HEK293 (cell line): ENCODE measurements at regions not wholly inside any gene's neighbourhood (a gene's known extent, or its start where the extent isn't known, plus 50 kb on each side); places are given as distances from the start of the nearest gene placed in this dataset.

Experiments used
- CTCF ChIA-PET: fragments of 350-600 bp; formaldehyde crosslinking; extraction: SDS; loops from one replicate; lab custom pipeline; 2021; ENCODE audit warnings: antibody characterized with exemption; lab: Yijun Ruan, JAX
- POLR2A ChIA-PET: fragments of 300-600 bp; formaldehyde crosslinking; extraction: SDS; loops from one replicate; lab custom pipeline; 2020; ENCODE audit warnings: antibody characterized with exemption, inconsistent platforms; lab: Yijun Ruan, JAX
- H3K27ac ChIP-seq: fragments of 200-500 bp; sonication (Bioruptor generic); 2 replicates; pipeline ENCODE4 v1.5.1; 2014; ENCODE audit warnings: low read depth, low read length, control low read depth, inconsistent platforms; ENCODE audit errors: extremely low read depth
- H3K36me3 ChIP-seq, 2 experiments: fragments of 200-500 bp in 1 of 2; sonication (Bioruptor generic) in 1 of 2; 1 replicate in 1 of 2; 2 replicates in 1 of 2; pipeline ENCODE4 v1.5.1; 2014 to 2017; ENCODE audit warnings: inconsistent platforms in 2 of 2, low read length in 2 of 2; ENCODE audit not compliant: control insufficient read depth in 2 of 2, insufficient read depth in 1 of 2
- H3K4me1 ChIP-seq: fragments of 200-500 bp; sonication (Bioruptor generic); 2 replicates; pipeline ENCODE4 v1.5.1; 2014; ENCODE audit warnings: mild to moderate bottlenecking, low read length, inconsistent platforms; ENCODE audit not compliant: control insufficient read depth, insufficient read depth
- H3K4me3 ChIP-seq: 2 replicates; pipeline ENCODE4 v1.5.1; 2011; ENCODE audit warnings: low read depth, mild to moderate bottlenecking, control low read depth, low read length, moderate library complexity
- H3K9me3 ChIP-seq: fragments of 200-500 bp; sonication (Bioruptor generic); 2 replicates; pipeline ENCODE4 v1.5.1; 2014; ENCODE audit warnings: low read depth, low read length, inconsistent platforms; ENCODE audit not compliant: control insufficient read depth, insufficient read depth
- BCL11B ChIP-seq: fragments of 450-650 bp; formaldehyde crosslinking; IDR thresholded peaks from 2 replicates; pipeline ENCODE4 v1.5.1; 2016; ENCODE audit warnings: low read depth, missing biosample characterization, missing genetic modification characterization
- KLF1 ChIP-seq: fragments of 450-650 bp; formaldehyde crosslinking; IDR thresholded peaks from 2 replicates; pipeline ENCODE4 v1.5.1; 2016; ENCODE audit warnings: missing biosample characterization, missing genetic modification characterization
- MEIS1 ChIP-seq: sonication (generic); formaldehyde crosslinking; IDR thresholded peaks from 2 replicates; pipeline ENCODE4 v1.8.1; 2022; ENCODE audit warnings: missing genetic modification reagents, mild to moderate bottlenecking, borderline replicate concordance
- RBAK ChIP-seq: fragments of 450-650 bp; formaldehyde crosslinking; IDR thresholded peaks from 2 replicates; pipeline ENCODE4 v1.5.1; 2016; ENCODE audit warnings: missing biosample characterization, missing genetic modification characterization
- REPIN1 ChIP-seq: fragments of 450-650 bp; formaldehyde crosslinking; IDR thresholded peaks from 2 replicates; pipeline ENCODE4 v1.5.1; 2017; ENCODE audit warnings: missing biosample characterization, missing genetic modification characterization, low read depth
- WT1 ChIP-seq: fragments of 450-650 bp; formaldehyde crosslinking; IDR thresholded peaks from 2 replicates; pipeline ENCODE4 v1.5.1; 2016; ENCODE audit warnings: missing biosample characterization, missing genetic modification characterization
- ZBTB8A ChIP-seq: fragments of 450-650 bp; formaldehyde crosslinking; IDR thresholded peaks from 2 replicates; pipeline ENCODE4 v1.5.1; 2016; ENCODE audit warnings: missing biosample characterization, missing genetic modification characterization
- ZFHX2 ChIP-seq: fragments of 450-650 bp; formaldehyde crosslinking; conservative IDR thresholded peaks from 2 replicates; pipeline ENCODE4 v1.5.1; 2016; ENCODE audit warnings: missing biosample characterization, missing genetic modification characterization
- ZFP69B ChIP-seq: fragments of 450-650 bp; formaldehyde crosslinking; IDR thresholded peaks from 2 replicates; pipeline ENCODE4 v1.5.1; 2016; ENCODE audit warnings: missing biosample characterization, missing genetic modification characterization
- ZIC2 ChIP-seq: fragments of 450-650 bp; formaldehyde crosslinking; IDR thresholded peaks from 2 replicates; pipeline ENCODE4 v1.5.1; 2016; ENCODE audit warnings: missing biosample characterization, missing genetic modification characterization
- ZNF112 ChIP-seq: fragments of 450-650 bp; formaldehyde crosslinking; IDR thresholded peaks from 2 replicates; pipeline ENCODE4 v1.5.0; 2017; ENCODE audit warnings: missing biosample characterization, missing genetic modification characterization
- ZNF133 ChIP-seq: fragments of 450-650 bp; formaldehyde crosslinking; IDR thresholded peaks from 2 replicates; pipeline ENCODE4 v1.5.1; 2016; ENCODE audit warnings: missing biosample characterization, missing genetic modification characterization
- ZNF146 ChIP-seq: fragments of 450-650 bp; formaldehyde crosslinking; IDR thresholded peaks from 2 replicates; pipeline ENCODE4 v1.5.1; 2016; ENCODE audit warnings: missing biosample characterization, missing genetic modification characterization
- ZNF202 ChIP-seq: fragments of 450-650 bp; formaldehyde crosslinking; IDR thresholded peaks from 2 replicates; pipeline ENCODE4 v1.5.1; 2016; ENCODE audit warnings: missing biosample characterization, missing genetic modification characterization, borderline replicate concordance
- ZNF214 ChIP-seq: fragments of 450-650 bp; formaldehyde crosslinking; IDR thresholded peaks from 2 replicates; pipeline ENCODE4 v1.5.1; 2017; ENCODE audit warnings: missing biosample characterization, mild to moderate bottlenecking, missing genetic modification characterization, borderline replicate concordance
- ZNF266 ChIP-seq: fragments of 450-650 bp; formaldehyde crosslinking; IDR thresholded peaks from 2 replicates; pipeline ENCODE4 v1.5.1; 2016; ENCODE audit warnings: missing biosample characterization, missing genetic modification characterization, low read depth
- ZNF302 ChIP-seq: fragments of 450-650 bp; formaldehyde crosslinking; IDR thresholded peaks from 2 replicates; pipeline ENCODE4 v1.5.1; 2016; ENCODE audit warnings: missing biosample characterization, missing genetic modification characterization, low read depth
- ZNF350 ChIP-seq: fragments of 450-650 bp; formaldehyde crosslinking; IDR thresholded peaks from 2 replicates; pipeline ENCODE4 v1.5.0; 2017; ENCODE audit warnings: missing biosample characterization, mild to moderate bottlenecking, missing genetic modification characterization
- ZNF514 ChIP-seq: fragments of 450-650 bp; formaldehyde crosslinking; IDR thresholded peaks from 2 replicates; pipeline ENCODE4 v1.5.1; 2016; ENCODE audit warnings: missing biosample characterization, missing genetic modification characterization
- ZNF600 ChIP-seq: fragments of 450-650 bp; formaldehyde crosslinking; IDR thresholded peaks from 2 replicates; pipeline ENCODE4 v1.5.1; 2016; ENCODE audit warnings: missing biosample characterization, missing genetic modification characterization
- ZNF610 ChIP-seq: fragments of 450-650 bp; formaldehyde crosslinking; IDR thresholded peaks from 2 replicates; pipeline ENCODE4 v1.5.1; 2016; ENCODE audit warnings: missing biosample characterization, missing genetic modification characterization, borderline replicate concordance
- ZNF677 ChIP-seq: fragments of 450-650 bp; IDR thresholded peaks from 2 replicates; pipeline ENCODE4 v1.5.0; 2018; ENCODE audit warnings: missing biosample characterization, mild to moderate bottlenecking, missing genetic modification characterization, moderate library complexity
- ZSCAN23 ChIP-seq: fragments of 450-650 bp; formaldehyde crosslinking; IDR thresholded peaks from 2 replicates; pipeline ENCODE4 v1.5.1; 2016; ENCODE audit warnings: missing biosample characterization, missing genetic modification characterization
- TF ChIP-seq, protein P1 (sequence below): fragments of 450-650 bp; formaldehyde crosslinking; IDR thresholded peaks from 2 replicates; pipeline ENCODE4 v1.5.1; 2016; ENCODE audit warnings: missing biosample characterization, missing genetic modification characterization
- TF ChIP-seq, protein P2 (sequence below): fragments of 450-650 bp; formaldehyde crosslinking; IDR thresholded peaks from 2 replicates; pipeline ENCODE4 v1.5.1; 2016; ENCODE audit warnings: missing biosample characterization, missing genetic modification characterization
- TF ChIP-seq, protein P3 (sequence below): fragments of 450-650 bp; formaldehyde crosslinking; IDR thresholded peaks from 2 replicates; pipeline ENCODE4 v1.5.1; 2016; ENCODE audit warnings: missing biosample characterization, missing genetic modification characterization, low read depth

DNA sequence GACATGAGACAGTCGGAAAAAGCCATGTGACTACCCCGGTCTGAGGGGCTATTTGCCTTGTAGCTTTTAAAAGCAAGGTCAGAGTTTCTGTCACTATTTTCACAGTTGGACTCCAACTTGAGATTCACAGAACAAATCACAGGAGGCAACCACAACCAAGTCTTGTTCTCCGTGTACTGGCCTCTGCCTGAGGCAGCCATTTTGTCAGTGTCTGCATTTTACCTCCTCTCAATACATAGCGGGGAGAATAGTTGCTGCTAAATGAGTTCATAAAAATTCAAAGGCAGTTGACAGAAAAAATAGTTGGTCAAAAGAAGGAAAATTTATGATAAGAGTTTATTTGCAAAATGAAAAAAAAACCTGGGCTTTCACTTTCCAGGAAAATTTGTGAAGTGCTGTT, 501.4 kb downstream of the CCDC85A start:
- Histone ChIP-seq H3K4me3 (no peak overlapping the region), H3K9me3 (no peaks in the 10 kb centered on the region), H3K36me3 (no peaks in the 10 kb centered on the region), H3K4me1 (no peaks in the 10 kb centered on the region), H3K27ac (no peak overlapping the region)
- POLR2A ChIA-PET, result no interaction called here
- TF ChIP-seq ZSCAN23 (tag by site-specific recombination) (no peak), MEIS1 (CRISPR knock-in tag) (no peak), ZNF202 (tag by site-specific recombination) (no peak), ZNF514 (tag by site-specific recombination) (no peak), ZBTB8A (no peak), ZNF146 (tag by site-specific recombination) (no peak)
- CTCF ChIA-PET, result interaction anchor here (0.8 kb wide), 1 partner anchor 502 kb away, joined by 3 read pairs; the partner anchor contains the start of gene CCDC85A

DNA sequence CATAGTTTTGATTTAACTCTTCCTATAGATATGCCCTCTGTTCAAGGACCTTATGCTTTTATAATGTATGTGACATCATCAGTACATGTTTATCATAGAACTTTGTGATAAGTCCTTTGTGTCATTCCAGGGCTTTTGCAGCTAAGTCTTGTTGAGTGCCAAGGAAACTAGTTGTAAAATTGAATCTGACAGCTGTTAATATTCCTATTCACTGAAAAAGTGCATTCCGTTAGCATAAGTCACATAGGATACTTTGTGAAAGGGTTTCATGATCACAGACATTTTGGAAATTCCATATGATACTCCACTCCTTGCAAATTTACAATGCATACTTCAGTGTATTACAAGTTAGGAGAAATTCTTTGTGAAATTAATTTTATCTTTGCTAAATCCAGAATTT, 503.4 kb downstream of the CCDC85A start:
- no peak overlapping the region for H3K4me3 ChIP-seq
- H3K4me1 ChIP-seq, result no peaks in the 10 kb centered on the region
- no peak for TF ChIP-seq ZNF112
- no peak for TF ChIP-seq ZNF133 (tag by site-specific recombination)
- TF ChIP-seq ZFP69B, result no peak
- TF ChIP-seq ZNF214 (tag by site-specific recombination), result no peak
- no peak for TF ChIP-seq KLF1
- no peak for TF ChIP-seq REPIN1 (tag by site-specific recombination)
- TF ChIP-seq ZNF302 (tag by site-specific recombination), result no peak
- no peak for TF ChIP-seq ZIC2 (tag by site-specific recombination)
- TF ChIP-seq ZNF610, result no peak
- TF ChIP-seq, protein P1, sequence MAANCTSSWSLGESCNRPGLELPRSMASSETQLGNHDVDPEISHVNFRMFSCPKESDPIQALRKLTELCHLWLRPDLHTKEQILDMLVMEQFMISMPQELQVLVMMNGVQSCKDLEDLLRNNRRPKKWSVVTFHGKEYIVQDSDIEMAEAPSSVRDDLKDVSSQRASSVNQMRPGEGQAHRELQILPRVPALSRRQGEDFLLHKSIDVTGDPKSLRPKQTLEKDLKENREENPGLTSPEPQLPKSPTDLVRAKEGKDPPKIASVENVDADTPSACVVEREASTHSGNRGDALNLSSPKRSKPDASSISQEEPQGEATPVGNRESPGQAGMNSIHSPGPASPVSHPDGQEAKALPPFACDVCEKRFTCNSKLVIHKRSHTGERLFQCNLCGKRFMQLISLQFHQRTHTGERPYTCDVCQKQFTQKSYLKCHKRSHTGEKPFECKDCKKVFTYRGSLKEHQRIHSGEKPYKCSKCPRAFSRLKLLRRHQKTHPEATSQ (tag by site-specific recombination), result no peak
- TF ChIP-seq, protein P2, sequence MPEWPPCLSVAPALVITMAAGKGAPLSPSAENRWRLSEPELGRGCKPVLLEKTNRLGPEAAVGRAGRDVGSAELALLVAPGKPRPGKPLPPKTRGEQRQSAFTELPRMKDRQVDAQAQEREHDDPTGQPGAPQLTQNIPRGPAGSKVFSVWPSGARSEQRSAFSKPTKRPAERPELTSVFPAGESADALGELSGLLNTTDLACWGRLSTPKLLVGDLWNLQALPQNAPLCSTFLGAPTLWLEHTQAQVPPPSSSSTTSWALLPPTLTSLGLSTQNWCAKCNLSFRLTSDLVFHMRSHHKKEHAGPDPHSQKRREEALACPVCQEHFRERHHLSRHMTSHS (tag by site-specific recombination), result no peak
- no peak for TF ChIP-seq WT1 (tag by site-specific recombination)
- no peak for TF ChIP-seq BCL11B
- TF ChIP-seq ZNF677 (tag by site-specific recombination), result no peak
- no peak overlapping the region for H3K27ac ChIP-seq
- no peaks in the 10 kb centered on the region for H3K36me3 ChIP-seq
- H3K9me3 ChIP-seq, result no peaks in the 10 kb centered on the region
- POLR2A ChIA-PET, result no interaction called here
- CTCF ChIA-PET, result no interaction called here

DNA sequence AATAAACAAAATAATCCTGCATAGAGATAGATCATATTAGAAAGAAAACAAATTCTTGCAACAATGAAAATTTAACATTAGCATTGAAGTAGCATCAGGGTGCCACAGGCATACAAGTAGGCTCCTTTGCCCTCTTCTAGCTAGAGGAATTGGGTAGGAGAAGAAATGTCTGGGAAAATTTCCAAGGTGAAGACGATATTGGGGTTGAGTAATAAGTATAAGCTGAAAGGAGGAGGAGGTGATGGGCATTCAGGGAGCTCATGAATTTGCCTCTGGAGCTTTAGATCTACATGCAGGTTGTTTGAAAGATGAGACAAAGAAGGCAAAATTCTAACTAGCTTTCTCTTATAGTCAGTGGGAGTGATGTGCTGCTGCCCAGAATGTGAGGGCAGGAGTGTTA, 504.9 kb downstream of the CCDC85A start:
- TF ChIP-seq ZNF350 (no peak), ZNF266 (tag by site-specific recombination) (no peak), ZFHX2 (tag by site-specific recombination) (no peak), ZNF600 (tag by site-specific recombination) (no peak), RBAK (tag by site-specific recombination) (no peak)
- TF ChIP-seq, protein P3, sequence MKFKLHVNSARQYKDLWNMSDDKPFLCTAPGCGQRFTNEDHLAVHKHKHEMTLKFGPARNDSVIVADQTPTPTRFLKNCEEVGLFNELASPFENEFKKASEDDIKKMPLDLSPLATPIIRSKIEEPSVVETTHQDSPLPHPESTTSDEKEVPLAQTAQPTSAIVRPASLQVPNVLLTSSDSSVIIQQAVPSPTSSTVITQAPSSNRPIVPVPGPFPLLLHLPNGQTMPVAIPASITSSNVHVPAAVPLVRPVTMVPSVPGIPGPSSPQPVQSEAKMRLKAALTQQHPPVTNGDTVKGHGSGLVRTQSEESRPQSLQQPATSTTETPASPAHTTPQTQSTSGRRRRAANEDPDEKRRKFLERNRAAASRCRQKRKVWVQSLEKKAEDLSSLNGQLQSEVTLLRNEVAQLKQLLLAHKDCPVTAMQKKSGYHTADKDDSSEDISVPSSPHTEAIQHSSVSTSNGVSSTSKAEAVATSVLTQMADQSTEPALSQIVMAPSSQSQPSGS (tag by site-specific recombination), result no peak
- POLR2A ChIA-PET, result no interaction called here
- CTCF ChIA-PET, result no interaction called here
- Histone ChIP-seq H3K4me3 (no peak overlapping the region), H3K9me3 (no peaks in the 10 kb centered on the region), H3K4me1 (no peaks in the 10 kb centered on the region), H3K36me3 (no peaks in the 10 kb centered on the region), H3K27ac (no peak overlapping the region)
